WTC11 (cell line): ENCODE measurements at regions not wholly inside any gene's neighbourhood (a gene's known extent, or its start where the extent isn't known, plus 50 kb on each side); places are given as distances from the start of the nearest gene placed in this dataset.

Experiments used
- CTCF ChIP-seq: fragments of 200-600 bp; IDR thresholded peaks from 2 replicates; pipeline ENCODE4 v1.8.0; 2022; ENCODE audit warnings: antibody characterized with exemption
- MYBL2 ChIP-seq: sonication (generic); formaldehyde crosslinking; IDR thresholded peaks from 2 replicates; pipeline ENCODE4 v1.8.1; 2023; ENCODE audit warnings: mild to moderate bottlenecking, moderate library complexity, missing genetic modification reagents

- TF ChIP-seq MYBL2 (CRISPR knock-in tag) (no peak), CTCF (no peak)
Observed at GRCh38 chr2:117618607-117619006, 195.9 kb upstream of the DDX18 start.
